OCI-LY1 (cell line): ENCODE measurements at regions not wholly inside any gene's neighbourhood (a gene's known extent, or its start where the extent isn't known, plus 50 kb on each side); places are given as distances from the start of the nearest gene placed in this dataset.

Source experiments
- EZH2 ChIP-seq: fragments of 200-600 bp; sonication (generic), shearing (Covaris generic); IDR thresholded peaks from 2 replicates; pipeline ENCODE4 v1.8.0; 2017; ENCODE audit warnings: borderline replicate concordance, mixed run types, mild to moderate bottlenecking, antibody characterized with exemption, low read length, moderate library complexity, mixed read lengths
- TF ChIP-seq, protein P1 (sequence below): fragments of 200-600 bp; sonication (generic), shearing (Covaris generic); IDR thresholded peaks from 2 replicates; pipeline ENCODE4 v1.5.1; 2017; ENCODE audit warnings: mild to moderate bottlenecking, antibody characterized with exemption, low read length, moderate library complexity, mixed read lengths

DNA sequence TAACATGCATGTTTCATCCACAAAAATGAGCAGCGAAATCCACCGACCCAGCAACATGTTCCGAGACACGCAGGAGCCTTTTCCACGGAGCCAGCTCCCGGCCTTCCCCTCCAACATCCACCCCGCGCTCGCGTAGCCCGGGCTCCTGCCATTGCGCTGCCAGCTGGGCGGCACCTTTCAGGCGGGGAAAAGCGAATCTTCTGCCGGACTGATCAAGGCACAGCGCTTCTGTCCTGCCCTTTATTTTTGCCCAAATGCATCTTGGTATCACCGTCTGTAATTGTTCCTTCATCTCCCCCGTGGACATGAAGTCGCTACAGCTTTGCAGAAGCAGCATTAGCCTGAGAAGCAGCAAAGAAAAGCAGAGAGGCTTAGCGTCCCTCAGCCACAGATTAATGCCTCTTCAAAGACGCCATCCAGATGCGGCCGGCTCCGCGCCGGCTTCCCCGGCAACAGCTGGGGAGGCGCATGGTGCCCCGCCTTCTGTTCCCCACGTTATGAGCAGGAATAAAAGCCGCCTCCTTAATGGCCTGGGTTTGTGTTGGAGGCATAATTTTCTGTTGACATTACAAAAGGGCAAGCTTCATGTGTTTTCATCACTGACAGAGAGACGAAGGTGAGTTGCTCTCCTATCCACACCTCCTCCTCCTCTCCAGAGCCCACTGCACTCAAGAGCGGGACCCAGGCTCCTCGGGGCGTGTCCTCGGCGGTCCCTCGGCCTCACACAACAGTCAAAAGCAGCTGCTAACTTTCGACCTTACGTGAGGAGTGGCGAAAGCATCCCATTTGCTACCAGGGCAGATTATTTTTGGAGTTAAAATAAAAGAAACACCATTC lies 122.1 kb upstream of the SALL3 start:
- no peak for TF ChIP-seq EZH2
- TF ChIP-seq, protein P1, sequence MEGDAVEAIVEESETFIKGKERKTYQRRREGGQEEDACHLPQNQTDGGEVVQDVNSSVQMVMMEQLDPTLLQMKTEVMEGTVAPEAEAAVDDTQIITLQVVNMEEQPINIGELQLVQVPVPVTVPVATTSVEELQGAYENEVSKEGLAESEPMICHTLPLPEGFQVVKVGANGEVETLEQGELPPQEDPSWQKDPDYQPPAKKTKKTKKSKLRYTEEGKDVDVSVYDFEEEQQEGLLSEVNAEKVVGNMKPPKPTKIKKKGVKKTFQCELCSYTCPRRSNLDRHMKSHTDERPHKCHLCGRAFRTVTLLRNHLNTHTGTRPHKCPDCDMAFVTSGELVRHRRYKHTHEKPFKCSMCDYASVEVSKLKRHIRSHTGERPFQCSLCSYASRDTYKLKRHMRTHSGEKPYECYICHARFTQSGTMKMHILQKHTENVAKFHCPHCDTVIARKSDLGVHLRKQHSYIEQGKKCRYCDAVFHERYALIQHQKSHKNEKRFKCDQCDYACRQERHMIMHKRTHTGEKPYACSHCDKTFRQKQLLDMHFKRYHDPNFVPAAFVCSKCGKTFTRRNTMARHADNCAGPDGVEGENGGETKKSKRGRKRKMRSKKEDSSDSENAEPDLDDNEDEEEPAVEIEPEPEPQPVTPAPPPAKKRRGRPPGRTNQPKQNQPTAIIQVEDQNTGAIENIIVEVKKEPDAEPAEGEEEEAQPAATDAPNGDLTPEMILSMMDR = no peak
